Mesenteric fat pad (tissue), 1 donor: ENCODE measurements at regions not wholly inside any gene's neighbourhood (a gene's known extent, or its start where the extent isn't known, plus 50 kb on each side); places are given as distances from the start of the nearest gene placed in this dataset.

Experiments
- DNase-seq: peaks from one replicate; pipeline ENCODE4 v3.0.0-alpha.2; 2020; ENCODE audit warnings: low spot score
- donor health status: DM: yes; HTN: yes; CAD: no.

DNA sequence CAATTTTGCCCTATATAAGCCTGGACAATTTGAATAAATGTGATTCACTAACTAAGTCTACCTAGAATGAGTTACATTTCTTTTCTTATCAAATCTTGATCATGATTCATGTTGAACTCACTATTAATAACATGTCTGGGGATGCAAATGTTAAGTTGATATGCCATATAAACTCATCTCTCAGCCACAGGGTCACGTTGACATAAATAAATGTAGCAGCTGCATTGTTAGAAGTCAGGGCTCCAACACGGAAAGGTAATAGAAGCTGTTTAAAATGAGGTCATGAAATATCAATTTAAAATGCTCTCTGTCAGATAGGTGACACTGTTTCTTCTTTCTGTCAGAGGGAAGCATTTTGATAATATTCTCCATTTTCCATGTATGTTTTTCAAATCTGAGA is 521.9 kb downstream of the CCDC85A start:
- DNase-seq, result no peak

DNA sequence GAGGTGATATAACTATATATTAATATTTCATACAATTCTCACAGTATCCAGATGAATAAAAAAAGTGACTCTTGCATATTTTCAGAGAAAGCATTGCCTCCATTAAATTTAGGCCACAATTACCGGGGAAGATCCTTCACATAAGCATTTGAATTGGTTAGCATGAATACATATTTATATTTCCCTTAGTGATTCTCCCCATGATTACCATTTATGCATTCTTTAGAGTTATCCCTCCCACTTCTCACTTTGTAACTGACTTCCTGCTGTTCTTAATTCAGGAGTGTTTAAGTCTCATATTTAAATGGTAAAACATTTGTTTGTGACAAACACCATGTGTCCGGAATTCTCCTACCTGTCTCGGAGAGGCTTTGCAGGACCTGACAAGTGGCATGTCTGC is 523.4 kb downstream of the CCDC85A start:
- DNase-seq, result no peak

DNA sequence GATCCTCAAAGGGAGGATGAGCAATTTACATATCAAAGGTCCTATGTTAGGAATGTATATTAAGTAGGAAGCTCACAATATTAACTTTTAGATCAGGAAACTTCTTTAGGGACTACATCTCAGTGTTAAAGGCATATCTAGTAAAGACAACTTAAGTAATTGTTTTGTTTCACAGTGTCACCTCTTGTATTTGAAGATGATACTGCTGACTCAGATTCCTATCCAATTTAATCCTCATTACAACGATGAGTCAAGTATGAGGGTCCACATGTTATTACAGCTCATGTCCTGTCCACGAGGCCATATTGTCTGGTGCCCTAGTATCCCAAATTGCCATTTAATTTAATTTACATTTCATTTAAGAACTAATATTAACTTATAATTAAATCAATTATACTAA is 523.9 kb downstream of the CCDC85A start:
- DNase-seq, result no peak

DNA sequence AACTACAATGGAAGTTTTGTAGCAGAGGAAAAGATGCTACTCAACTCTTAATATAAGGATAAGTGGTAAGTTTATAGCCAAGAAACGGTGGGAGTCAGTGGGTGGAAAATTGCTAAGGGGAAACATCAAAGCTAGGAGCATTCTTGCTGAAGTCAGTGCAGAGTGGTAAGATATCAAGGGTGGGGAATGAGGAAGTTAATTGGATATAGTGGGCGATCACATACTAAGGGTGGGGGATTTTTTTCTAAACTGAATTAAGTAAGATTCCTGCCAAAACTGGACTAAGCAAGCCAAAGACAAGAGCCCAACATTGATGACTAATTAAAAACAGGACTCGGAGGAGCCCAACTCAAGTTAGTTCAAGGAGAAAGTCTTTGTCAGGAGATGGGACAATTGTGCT is 525.4 kb downstream of the CCDC85A start:
- no peak for DNase-seq

DNA sequence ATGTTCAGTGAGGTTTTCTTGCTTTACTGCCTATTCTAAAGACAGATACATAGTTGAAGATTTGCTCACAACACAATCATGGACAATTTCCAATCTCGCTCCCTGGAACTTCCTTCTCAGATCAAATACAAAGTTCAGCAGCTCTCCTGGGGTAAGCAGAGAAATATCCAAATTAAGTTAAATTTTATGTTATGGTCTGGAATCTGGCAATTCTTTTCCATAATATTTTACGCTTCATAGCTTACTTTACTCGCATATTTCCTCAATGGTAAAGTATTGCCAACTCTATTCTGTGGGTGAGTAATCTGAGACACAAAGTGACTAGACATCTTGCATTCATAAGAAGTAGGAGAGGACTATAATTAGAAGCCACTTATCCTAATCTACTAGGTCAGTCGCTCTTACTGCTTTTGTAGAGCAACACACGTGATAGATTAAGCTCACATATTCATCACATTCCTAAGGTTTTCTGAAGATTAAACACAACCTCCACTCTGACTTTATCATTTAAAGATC is 529.4 kb downstream of the CCDC85A start:
- no peak for DNase-seq

DNA sequence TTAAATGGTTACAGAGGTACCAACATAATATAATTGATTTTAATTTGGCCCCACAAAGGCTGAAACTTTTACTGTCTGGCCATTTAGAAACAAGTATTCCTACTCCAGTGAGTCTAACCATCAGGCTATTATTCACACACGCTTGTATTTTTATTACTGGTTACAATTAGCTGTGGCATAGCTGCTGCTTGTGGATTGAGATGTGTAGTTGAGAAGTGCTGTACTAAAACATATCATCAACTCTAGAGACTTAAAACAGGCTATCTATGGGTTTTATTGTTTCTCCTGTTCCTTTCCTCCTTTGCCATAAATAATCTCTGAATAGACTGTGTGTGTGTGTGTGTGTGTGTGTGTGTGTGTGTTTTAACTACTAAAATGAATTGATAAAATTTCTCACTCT is 530.2 kb downstream of the CCDC85A start:
- DNase-seq, result no peak

DNA sequence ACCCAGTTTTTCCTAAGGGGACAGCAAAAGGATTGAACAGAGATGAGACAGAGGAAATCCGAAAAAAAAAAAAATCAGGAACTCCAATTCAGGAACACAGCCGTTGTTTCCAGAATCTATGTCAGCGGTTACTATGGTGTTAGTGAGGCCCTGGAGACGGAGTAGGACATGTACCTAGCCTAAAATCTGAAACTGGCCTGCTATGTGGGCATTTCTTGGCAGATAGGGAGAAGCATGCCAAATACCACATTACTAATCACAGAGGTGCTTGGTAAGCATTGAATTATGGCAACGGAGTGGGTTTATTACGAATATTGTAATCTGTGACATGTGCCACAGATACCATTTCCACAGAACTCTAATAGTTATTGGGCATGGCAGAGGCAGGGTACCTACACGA is 530.6 kb downstream of the CCDC85A start:
- no peak for DNase-seq

DNA sequence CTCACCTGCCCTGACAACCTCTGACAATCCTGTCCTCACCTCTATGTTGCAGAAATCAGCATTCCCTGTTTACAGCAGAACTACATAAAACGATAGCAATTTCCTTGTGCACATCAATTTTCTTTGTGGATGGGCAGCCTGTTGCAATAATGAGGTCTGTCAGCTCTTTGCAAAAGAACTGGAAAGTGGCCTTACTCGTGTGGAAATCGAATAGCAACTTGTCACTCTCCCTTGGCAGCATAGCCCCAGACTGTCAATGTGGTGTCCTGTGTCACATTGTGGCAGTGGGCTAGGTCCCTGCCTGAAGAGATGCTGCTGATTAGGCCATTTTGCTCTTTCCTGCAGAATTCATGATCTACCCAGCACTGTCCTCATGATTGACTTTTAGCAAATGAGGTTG is 531.9 kb downstream of the CCDC85A start:
- no peak for DNase-seq

DNA sequence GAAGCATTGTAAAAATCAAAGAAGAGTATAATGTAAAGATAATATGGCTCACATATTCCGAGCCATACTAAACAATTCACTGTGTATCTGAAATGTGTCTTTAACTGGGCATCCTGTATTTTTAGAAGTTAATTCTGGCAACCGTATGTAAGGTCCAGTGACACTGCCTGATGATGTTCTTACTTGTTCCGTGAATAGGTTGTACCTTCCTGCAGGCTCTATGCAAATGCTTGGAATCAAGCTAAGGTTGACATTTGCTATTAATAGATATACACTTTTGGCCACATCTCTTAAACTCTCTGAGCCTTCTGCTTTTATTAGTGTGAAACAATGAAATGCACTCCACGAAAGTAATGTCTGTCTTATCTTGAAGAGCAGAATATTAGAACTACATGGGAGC is 534.6 kb downstream of the CCDC85A start:
- no peak for DNase-seq

DNA sequence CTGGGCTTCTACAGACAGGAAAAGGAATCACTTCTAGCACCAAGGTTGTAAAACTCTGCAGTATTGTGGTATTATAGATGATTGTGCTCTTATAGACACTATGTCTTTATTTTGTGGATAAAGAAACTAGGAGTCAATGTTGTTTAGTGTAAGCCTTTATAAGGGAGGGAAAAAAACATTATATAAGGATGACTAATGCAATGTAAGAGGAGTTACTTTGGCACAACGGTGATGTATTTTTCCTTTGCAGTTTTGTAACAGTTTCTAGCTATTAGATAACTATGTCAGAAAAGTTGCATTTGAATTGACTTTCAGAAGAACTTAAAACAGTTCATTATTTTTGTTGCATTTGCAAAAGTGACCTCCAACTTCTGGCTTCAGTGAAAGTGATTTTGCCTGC is 545.4 kb downstream of the CCDC85A start:
- no peak for DNase-seq

DNA sequence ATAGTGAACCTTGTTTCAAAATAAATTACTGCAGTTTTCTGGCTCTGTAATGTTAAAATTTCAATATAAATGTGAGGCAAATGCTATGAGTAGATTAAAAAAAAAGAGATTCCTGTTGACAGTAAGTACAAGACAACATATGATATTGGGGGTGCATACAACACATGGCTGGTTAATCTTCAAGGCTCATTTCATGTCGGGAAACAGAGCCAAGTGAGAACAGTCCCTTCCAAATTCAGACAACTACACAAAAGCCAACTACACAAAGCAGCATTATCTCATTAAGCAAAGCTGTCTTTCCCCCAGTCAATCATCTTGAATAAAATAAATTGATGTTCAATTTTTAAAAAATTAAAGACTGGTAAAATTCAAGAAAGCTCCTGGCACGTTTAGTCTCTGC is 549.2 kb downstream of the CCDC85A start:
- DNase-seq, result no peak

DNA sequence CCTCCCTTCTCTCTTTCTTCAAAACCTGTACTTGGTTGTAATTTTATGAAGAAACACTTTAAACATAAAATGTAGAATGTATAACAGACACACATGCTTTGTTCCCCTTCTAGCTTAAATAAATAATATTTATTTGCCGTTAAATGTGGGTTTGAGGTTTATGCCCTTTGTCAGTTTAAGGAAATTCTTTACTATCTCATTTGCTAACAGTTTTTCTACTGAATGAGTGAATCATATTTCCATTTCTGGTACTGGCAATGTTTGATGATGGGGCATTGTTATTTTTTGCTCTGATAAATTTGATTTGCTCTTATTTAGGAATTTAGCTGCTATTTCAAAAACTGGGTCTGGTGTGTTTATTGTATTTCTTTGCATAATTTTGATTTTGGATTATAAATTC is 555.6 kb downstream of the CCDC85A start:
- no peak for DNase-seq

DNA sequence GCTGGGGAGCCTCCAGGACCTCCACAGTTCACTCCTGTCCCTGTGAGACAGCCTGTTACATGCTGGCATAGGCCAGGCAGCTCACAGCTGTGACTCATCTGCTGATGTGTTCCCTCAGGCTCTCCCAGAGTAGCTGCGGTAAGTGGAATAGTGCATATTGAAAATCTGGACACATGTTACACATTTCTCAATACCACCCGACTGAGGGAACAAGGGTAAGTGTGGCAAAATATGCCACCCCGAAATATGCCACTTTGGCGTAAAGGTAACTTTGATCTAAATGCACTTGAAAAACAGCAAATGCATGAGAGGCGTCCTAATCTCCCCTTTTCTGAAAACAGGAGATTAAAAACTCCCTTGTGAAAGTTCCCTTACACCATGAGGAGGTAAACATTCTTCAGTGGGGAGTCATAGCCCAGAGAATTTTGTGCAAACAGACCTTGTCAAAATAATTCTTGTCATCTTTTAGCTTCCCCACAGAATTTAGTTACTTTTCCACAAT is 557.9 kb downstream of the CCDC85A start:
- DNase-seq, result no peak

DNA sequence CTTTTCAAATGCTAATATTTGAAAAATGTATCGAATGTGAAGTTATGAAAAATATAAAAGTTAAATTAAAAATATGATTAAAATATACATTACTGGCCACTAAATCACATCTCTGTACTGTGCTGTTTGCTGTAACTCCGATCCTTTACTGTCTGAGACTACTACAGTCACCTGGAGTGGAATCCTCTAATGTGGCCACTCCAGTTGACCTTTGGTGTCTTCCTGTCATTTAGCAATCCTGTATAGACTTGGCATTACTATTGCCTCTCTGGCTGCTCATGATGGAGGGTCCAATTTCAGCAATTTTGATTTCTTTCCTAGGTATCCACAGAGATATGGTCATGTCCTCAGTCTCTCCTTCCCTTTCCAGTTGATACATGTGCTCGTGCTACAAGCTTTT is 560.0 kb downstream of the CCDC85A start:
- DNase-seq, result no peak

DNA sequence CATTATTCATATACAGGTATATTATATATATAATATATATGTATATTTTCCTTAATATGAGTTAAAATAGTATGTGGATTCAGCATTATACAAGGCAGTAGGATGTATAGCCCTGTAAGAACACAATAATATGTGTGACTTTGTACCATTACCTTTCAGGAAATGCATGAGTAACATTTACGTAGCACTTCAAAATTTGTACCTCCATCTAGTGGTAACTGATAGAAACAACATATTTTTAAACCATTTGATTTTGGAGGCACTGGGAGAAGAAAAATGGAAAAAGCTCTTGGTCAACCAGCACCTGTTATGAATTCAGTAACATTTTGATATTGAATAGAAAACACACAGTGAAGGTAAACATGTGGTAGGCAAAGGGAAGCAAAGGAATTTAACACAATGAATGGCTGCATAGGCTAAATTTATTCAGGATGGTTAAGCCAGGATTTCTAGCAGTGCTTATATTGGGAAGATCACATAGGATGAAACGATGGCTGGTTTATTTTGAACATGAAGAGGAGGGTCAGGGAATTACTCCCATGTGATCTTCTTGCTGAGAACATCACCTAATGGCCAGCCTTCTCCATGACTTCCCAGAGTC is 565.5 kb downstream of the CCDC85A start:
- no peak for DNase-seq

DNA sequence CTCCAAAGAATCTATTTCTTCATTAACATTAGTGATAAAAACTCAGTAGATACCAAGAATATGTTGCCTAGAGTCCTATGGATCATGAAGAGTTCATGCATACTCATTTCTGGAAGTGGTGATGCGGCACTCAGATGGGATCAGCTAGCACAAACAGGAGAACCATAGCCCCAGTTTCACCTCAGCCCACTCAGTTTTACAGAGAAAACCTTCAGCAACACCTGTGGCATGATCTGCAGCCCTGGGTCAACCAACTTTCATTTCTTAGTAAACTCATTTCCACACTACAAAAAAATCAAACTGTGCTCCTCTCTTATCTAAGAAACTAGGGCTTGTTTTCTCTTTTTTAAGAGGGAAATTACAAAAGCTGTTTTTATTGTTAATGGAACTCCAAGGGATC is 569.4 kb downstream of the CCDC85A start:
- no peak for DNase-seq

DNA sequence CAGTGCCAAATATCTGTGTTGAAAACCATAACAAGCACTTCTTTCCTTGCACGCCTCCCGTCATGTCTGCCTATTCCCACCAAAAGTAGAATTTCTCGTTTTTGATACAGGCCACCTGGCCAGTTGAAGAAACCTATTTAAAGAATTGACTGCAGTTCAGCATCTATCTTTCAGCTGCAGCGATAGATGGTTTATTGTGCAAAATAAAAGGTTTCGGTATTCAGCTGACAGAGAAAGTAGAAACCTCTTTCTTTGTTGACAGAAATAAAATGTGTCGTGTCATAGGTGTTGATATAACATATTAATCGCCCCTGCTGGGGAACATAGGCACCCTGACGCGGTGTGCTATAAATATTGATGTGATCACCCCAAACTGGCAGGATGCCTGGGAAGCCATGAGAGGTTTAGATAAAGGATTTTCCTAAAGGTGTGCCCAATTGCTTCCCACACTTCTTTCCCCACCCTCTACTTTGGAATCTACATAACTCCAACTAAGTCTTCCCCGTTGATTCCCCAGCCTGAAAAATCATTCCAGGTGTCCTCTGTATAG is 570.4 kb downstream of the CCDC85A start:
- DNase-seq, result no peak

DNA sequence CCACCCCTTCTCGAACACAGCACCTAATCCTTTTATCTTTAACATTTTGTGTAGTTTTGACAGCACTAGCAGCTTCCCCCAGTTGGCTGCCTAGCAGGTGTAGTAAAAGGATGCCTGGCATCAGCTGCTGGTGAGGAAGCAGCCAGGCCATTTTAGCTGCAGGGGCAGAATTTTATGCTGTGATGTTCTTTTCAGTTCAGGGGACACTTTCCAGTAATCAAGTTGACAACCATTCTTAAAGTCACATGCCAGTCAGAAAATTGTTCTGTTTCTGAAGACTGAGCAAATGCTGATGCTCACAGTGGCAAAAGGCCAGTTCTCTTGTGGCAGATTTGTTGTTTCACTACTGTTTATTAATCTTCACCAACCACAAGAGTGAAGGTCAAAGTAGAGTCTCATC is 570.8 kb downstream of the CCDC85A start:
- DNase-seq, result no peak

DNA sequence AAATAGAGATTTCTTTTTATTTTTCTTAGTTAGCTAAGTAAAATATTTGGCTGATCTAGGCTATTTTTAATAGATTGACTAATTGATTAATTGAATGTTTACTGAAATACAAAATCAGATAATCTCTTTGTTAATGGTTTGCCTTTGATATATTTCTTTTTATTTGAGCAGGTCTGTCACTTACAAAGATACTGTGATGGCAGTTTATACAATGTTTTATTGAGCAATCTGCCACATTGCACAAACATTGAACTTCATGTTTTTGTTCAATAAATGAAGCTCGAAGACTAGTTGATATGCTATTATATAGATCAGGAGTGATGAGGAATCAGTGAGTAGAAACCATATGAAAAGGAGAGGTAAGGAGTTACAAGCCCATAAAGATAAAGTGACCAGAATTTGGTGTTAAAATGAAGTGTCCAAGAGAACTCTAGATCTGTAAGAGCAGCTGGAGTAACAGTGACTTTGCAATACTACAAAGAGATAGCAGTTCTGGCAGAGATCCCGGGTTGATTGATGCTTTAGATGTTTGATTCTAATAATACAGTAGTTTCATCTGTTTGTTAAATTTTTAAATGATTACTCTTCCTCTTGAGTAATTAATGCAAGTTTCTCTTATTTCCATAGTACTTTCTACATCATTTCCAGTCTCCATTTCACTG is 574.2 kb downstream of the CCDC85A start:
- no peak for DNase-seq

DNA sequence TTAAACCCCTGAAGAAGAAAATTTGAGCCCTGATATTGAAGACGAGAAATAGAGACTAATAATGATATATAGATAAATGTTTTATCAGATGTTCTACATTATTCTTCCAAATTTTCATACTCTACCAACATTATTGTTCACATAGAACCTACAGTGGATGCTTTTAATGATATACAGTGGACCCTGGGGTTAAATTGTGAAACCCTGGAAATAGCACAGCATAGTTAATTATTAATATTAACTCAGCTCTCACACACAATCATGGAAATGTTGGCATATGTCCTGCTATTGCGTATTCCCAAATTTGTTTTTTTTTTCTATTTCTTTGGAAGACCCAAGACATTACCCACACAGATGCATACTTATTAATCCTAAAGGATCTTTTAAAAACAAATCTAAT is 579.9 kb downstream of the CCDC85A start:
- DNase-seq, result no peak

DNA sequence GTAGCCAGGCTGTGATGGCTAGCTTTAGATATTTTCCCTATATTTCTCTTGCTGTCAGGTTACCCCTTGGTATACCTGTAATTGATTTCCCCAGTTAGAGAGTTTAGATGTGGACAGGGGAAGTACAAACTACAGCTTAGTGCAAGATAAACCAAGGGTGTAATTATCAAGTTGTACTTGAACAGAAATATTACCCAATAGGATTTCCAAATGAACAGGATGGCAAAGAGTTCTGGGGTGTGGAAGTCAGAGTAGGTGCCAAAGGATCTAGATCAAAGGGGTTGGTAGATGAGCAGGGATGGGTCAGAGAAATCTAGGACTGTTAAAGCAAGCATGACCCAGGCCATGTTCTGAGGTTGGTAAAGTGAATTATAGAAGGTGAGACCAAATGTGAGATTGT is 585.2 kb downstream of the CCDC85A start:
- no peak for DNase-seq

DNA sequence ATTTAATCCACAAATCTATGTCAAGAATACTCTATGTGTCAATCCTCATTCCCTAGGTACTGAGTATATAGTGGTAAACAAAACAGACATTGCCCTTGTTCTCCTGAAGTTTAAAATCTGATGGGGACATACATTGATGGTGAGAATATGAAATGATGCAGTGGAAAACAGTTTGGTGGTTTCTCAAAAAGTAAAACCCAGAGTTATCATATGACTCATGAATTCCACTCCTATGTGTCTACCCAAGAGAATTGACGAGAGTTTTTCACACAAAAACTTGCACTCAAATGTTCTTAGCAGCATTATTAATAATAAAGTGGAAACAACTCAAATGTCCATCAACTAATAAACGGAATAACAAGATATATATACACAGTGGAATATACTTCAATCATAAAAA is 586.7 kb downstream of the CCDC85A start:
- DNase-seq, result no peak

DNA sequence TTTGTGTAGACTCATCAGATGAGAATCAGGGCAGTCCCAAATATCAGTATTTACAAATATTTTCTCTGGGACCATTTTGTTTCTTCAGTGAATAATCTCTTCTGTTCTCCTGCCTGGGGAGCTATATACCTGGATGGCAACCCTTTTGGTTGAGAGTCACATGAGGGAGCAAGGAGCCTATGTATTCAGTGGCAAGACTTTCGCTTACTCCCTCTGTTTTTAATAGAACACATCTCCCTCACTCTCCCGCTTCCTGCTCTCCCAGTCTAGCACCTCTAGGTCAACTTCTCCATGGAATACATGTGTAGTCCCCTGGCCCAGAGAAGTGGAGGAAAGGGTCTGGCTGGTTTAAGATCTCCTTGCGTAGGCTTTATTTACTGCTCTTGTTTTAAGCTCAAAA is 600.3 kb downstream of the CCDC85A start:
- DNase-seq, result no peak
